Testis (tissue), 2 donors: ENCODE measurements at regions not wholly inside any gene's neighbourhood (a gene's known extent, or its start where the extent isn't known, plus 50 kb on each side); places are given as distances from the start of the nearest gene placed in this dataset.

ENCODE experiments used
- CTCF ChIP-seq, 3 experiments: fragments of 450-650 bp in 2 of 3; fragments of 200-600 bp in 1 of 3; sonication (generic) in 1 of 3; IDR thresholded peaks; one replicate each; pipeline ENCODE4 v1.5.1; 2016 to 2019; ENCODE audit warnings: antibody characterized with exemption in 3 of 3, mild to moderate bottlenecking in 2 of 3, moderate library complexity in 1 of 3
- POLR2A ChIP-seq: fragments of 450-650 bp; IDR thresholded peaks from one replicate; pipeline ENCODE4 v1.6.1; 2017; ENCODE audit warnings: antibody characterized with exemption, mild to moderate bottlenecking, moderate library complexity

GRCh38 chr6:132231121-132231884 is 170.0 kb downstream of the MOXD1 start:
- TF ChIP-seq CTCF (IDR thresholded peaks at IDR 0.05) (no peak), POLR2A (no peak)
